Stimulated activated naive CD8-positive, alpha-beta T cell treated with anti-CD3 and anti-CD28 coated beads, Interleukin-15, Interleukin-2, amounts not matched to agents 100 ng/mL and 50 ng/mL, for 24 hours (primary cell): ENCODE measurements at regions not wholly inside any gene's neighbourhood (a gene's known extent, or its start where the extent isn't known, plus 50 kb on each side); places are given as distances from the start of the nearest gene placed in this dataset.

ENCODE experiments used
- H3K27ac Mint-ChIP-seq: one replicate; pipeline ENCODE4 v1.8.0; 2021; ENCODE audit warnings: mild to moderate bottlenecking, mixed read lengths
- H3K27me3 Mint-ChIP-seq: one replicate; pipeline ENCODE4 v1.8.0; 2021; ENCODE audit warnings: mixed read lengths
- H3K36me3 Mint-ChIP-seq: one replicate; pipeline ENCODE4 v1.8.0; 2021; ENCODE audit warnings: low read depth, mixed read lengths
- H3K4me1 Mint-ChIP-seq: one replicate; pipeline ENCODE4 v1.8.0; 2021; ENCODE audit warnings: low read depth, mixed read lengths
- H3K4me3 Mint-ChIP-seq: one replicate; pipeline ENCODE4 v1.8.0; 2021; ENCODE audit warnings: mild to moderate bottlenecking, mixed read lengths
- H3K9me3 Mint-ChIP-seq: one replicate; pipeline ENCODE4 v1.8.0; 2021; ENCODE audit warnings: mixed read lengths

GRCh38 chr5:61748651-61749050, 416.6 kb downstream of the ZSWIM6 start:
- Mint-ChIP-seq H3K27ac (no peak overlapping the region), H3K36me3 (no peaks in the 10 kb centered on the region), H3K9me3 (peaks cover 9% of the 10 kb centered on the region), H3K4me1 (no peaks in the 10 kb centered on the region), H3K27me3 (no peaks in the 10 kb centered on the region), H3K4me3 (no peak overlapping the region)

DNA sequence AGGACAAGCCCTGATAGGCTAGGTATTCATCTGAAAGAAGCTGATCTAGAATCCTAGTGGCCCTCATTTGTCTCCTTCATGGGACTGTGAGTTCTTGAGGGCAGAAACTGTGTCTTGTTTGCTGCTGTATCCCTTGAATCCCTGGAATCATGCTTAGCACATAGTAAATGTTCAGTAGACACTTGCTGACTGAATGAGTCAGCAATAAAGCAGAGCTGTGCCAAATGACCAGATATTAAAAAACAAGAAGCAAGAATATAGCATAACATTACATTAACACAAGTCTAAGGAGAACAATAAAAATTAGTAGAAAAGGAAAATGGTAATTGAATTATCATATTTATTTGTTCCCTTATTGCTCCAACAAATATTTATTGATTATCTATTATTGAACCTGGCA, 420.5 kb downstream of the ZSWIM6 start:
- no peak overlapping the region for H3K27ac Mint-ChIP-seq
- H3K27me3 Mint-ChIP-seq, result no peaks in the 10 kb centered on the region
- H3K36me3 Mint-ChIP-seq, result no peaks in the 10 kb centered on the region
- no peak overlapping the region for H3K4me3 Mint-ChIP-seq
- H3K9me3 Mint-ChIP-seq, result peaks cover 3% of the 10 kb centered on the region
- no peaks in the 10 kb centered on the region for H3K4me1 Mint-ChIP-seq

- Mint-ChIP-seq H3K27ac (no peak overlapping the region), H3K9me3 (no peaks in the 10 kb centered on the region), H3K27me3 (no peaks in the 10 kb centered on the region), H3K4me3 (no peak overlapping the region), H3K4me1 (no peaks in the 10 kb centered on the region), H3K36me3 (no peaks in the 10 kb centered on the region)
Observed at GRCh38 chr5:61754792-61755191, 422.7 kb downstream of the ZSWIM6 start.

GRCh38 chr5:61755726-61756222, 423.7 kb downstream of the ZSWIM6 start:
- Mint-ChIP-seq H3K4me3 (no peak overlapping the region), H3K9me3 (no peaks in the 10 kb centered on the region), H3K27ac (no peak overlapping the region), H3K27me3 (no peaks in the 10 kb centered on the region), H3K36me3 (no peaks in the 10 kb centered on the region), H3K4me1 (no peaks in the 10 kb centered on the region)

GRCh38 chr5:61758711-61759110, 426.7 kb downstream of the ZSWIM6 start:
- H3K4me3 Mint-ChIP-seq, result no peak overlapping the region
- no peak overlapping the region for H3K27ac Mint-ChIP-seq
- no peaks in the 10 kb centered on the region for H3K36me3 Mint-ChIP-seq
- no peaks in the 10 kb centered on the region for H3K27me3 Mint-ChIP-seq
- peaks cover 10% of the 10 kb centered on the region for H3K9me3 Mint-ChIP-seq
- H3K4me1 Mint-ChIP-seq, result no peaks in the 10 kb centered on the region

DNA sequence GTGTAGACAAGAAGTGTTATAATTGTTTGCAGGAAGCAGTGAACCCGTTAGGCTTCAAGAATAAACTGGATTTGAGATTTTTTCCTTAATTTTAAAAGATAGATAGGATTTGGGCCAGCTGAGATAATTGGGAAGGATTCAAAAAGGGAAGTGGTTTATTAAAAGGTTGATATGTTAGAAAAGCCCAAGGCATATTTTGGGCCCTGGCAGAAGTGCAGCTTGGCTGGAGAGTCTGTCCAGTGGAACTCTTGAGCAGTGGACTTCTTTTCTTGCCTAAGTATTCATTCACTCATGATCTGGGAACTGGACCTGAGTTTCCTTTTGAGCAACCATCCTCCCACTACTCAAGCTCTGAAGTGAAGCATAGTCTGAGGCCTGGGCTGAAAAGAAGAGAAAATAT, 433.4 kb downstream of the ZSWIM6 start:
- no peak overlapping the region for H3K4me3 Mint-ChIP-seq
- no peaks in the 10 kb centered on the region for H3K36me3 Mint-ChIP-seq
- peaks cover 10% of the 10 kb centered on the region for H3K9me3 Mint-ChIP-seq
- no peaks in the 10 kb centered on the region for H3K4me1 Mint-ChIP-seq
- no peak overlapping the region for H3K27ac Mint-ChIP-seq
- H3K27me3 Mint-ChIP-seq, result peaks cover 16% of the 10 kb centered on the region

- Mint-ChIP-seq H3K4me3 (no peak overlapping the region), H3K36me3 (no peaks in the 10 kb centered on the region), H3K27ac (no peak overlapping the region), H3K27me3 (peaks cover 16% of the 10 kb centered on the region), H3K9me3 (peaks cover 10% of the 10 kb centered on the region), H3K4me1 (no peaks in the 10 kb centered on the region)
Observed at GRCh38 chr5:61766141-61766540, 434.1 kb downstream of the ZSWIM6 start.

- no peaks in the 10 kb centered on the region for H3K36me3 Mint-ChIP-seq
- H3K27me3 Mint-ChIP-seq, result peaks cover 23% of the 10 kb centered on the region
- no peak overlapping the region for H3K4me3 Mint-ChIP-seq
- no peaks in the 10 kb centered on the region for H3K9me3 Mint-ChIP-seq
- H3K4me1 Mint-ChIP-seq, result no peaks in the 10 kb centered on the region
- H3K27ac Mint-ChIP-seq, result no peak overlapping the region
Observed at GRCh38 chr5:61767231-61768080, 435.4 kb downstream of the ZSWIM6 start.

DNA sequence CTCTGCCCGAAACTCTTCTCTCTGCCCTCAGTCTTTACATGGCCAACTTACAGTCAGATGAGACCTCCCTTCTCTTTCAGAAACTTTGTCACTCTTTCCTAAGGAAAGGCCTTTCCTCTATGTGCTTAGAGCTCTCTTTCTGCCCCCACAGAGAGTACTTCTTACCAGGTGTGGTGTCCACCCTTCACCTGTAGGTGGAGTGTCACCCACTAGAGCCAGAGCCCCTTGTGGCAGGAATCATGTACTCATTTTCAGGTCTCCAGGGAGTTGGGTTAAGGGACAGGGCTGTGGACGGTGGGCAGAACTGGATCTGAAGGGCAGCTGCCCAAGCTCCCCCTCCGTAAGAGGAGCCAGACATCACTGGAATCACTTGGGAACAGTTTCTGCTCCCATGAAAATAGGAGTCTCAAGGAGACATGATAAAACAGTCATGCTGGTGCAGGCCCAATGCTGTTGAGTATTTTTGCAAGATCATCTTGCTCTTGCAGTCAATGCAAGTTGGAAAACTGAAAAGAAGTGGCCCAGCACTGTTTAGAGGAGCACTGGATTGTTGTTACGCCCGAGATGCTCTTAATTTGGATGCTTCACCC, 436.7 kb downstream of the ZSWIM6 start:
- no peaks in the 10 kb centered on the region for H3K4me1 Mint-ChIP-seq
- H3K36me3 Mint-ChIP-seq, result no peaks in the 10 kb centered on the region
- no peaks in the 10 kb centered on the region for H3K9me3 Mint-ChIP-seq
- no peak overlapping the region for H3K27ac Mint-ChIP-seq
- H3K27me3 Mint-ChIP-seq, result peaks cover 23% of the 10 kb centered on the region
- H3K4me3 Mint-ChIP-seq, result no peak overlapping the region

DNA sequence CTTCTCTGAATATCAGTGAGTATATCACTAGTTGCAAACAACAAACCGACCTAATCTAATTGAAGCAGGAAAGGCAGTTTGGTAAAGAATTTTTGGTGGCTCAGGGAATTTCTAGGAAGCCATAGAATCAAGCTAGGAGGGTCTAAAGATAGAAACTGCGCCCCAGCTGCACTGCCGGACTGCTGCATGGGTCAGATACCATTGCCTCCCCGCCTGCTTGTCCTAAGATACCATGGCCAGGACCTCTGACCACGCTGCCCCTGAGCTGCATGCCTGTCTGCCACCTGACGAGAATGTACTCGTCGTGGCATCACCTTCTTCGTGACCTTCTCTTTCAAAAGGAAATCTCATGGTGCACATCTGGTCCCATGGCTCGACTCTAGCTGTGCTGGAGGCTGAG, 439.0 kb downstream of the ZSWIM6 start:
- Mint-ChIP-seq H3K4me3 (no peak overlapping the region), H3K36me3 (no peaks in the 10 kb centered on the region), H3K9me3 (no peaks in the 10 kb centered on the region), H3K27ac (no peak overlapping the region), H3K27me3 (peaks cover 23% of the 10 kb centered on the region), H3K4me1 (no peaks in the 10 kb centered on the region)

DNA sequence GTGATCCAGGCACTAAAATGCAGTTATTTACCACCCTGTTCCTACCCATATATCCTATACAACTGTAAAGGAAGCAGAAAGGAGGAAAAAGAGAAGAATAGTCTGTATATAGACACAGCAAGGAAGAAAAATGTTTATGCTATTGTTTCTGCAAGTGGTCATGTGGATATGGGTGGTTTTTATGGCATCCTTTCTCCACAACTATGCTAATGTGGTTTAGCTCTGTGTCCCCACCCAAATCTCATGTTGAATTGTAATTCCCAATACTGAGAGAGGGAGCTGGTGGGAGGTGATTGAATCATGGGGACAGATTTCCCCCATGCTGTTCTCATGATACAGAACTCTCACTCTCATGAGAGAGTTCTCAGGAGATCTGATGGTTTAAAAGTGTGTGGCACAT, 439.8 kb downstream of the ZSWIM6 start:
- Mint-ChIP-seq H3K9me3 (no peaks in the 10 kb centered on the region), H3K4me1 (no peaks in the 10 kb centered on the region), H3K27ac (no peak overlapping the region), H3K36me3 (no peaks in the 10 kb centered on the region), H3K4me3 (no peak overlapping the region), H3K27me3 (peaks cover 20% of the 10 kb centered on the region)

DNA sequence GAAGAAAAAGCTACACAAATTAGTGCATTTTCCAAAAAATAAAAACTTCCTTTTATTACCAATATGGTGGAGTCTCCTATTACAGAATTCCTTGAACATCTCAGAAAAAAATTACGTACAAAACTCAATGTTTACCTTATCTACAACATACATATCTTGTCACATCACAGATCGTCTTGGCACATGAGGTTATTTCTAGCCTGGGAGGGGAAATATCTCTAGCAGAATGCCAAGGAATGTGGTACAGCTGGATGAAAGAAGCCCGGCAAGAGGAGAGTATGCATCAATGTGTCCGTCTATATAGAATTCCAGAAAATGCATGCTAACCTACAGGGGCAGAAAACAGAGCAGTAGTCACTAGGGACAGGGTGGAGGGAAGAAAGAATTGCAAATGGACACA, 443.8 kb downstream of the ZSWIM6 start:
- no peaks in the 10 kb centered on the region for H3K4me1 Mint-ChIP-seq
- no peaks in the 10 kb centered on the region for H3K9me3 Mint-ChIP-seq
- no peaks in the 10 kb centered on the region for H3K36me3 Mint-ChIP-seq
- no peak overlapping the region for H3K4me3 Mint-ChIP-seq
- H3K27me3 Mint-ChIP-seq, result peaks cover 23% of the 10 kb centered on the region
- H3K27ac Mint-ChIP-seq, result no peak overlapping the region

DNA sequence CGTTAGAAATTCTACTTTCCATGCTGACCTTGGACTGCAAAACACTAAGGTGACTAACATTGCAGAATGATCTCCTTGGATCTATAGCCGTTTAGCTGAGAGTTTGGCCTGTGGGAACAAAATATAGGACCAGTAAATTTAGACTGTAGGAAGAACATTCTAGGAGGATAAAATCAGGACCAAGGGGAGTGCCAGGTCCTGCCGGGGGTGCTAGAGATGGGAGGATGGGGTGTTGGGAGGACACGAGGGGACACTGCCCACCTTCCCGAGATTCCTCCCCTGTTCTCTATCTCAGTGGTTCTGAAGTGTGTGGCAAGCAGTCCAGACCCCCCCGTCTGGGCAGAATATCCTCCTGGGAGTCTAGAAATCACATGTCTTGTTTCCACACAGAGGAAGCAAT, 445.2 kb downstream of the ZSWIM6 start:
- Mint-ChIP-seq H3K27ac (no peak overlapping the region), H3K36me3 (no peaks in the 10 kb centered on the region), H3K4me1 (no peaks in the 10 kb centered on the region), H3K27me3 (peaks cover 16% of the 10 kb centered on the region), H3K9me3 (no peaks in the 10 kb centered on the region), H3K4me3 (no peak overlapping the region)

DNA sequence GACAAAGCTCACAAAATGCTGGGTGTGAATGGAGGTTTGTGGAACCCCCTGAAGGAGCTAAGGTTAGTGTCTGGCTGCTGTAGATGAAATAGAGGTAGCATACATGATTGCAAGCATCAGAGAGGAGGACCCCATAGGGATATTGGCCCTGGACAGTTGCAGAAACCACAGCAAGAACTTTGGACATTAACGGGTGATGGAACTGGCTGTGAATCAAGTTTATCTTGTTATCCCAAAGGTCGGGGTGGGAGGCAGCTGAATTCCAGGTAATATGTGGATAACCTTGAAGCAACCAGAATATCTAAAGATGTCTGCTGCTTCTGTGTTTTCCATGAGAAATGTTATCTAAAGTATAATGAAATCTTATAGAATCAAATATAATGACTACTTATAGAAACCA, 447.7 kb downstream of the ZSWIM6 start:
- Mint-ChIP-seq H3K27me3 (peaks cover 16% of the 10 kb centered on the region), H3K4me3 (no peak overlapping the region), H3K27ac (no peak overlapping the region), H3K4me1 (no peaks in the 10 kb centered on the region), H3K9me3 (no peaks in the 10 kb centered on the region), H3K36me3 (no peaks in the 10 kb centered on the region)

DNA sequence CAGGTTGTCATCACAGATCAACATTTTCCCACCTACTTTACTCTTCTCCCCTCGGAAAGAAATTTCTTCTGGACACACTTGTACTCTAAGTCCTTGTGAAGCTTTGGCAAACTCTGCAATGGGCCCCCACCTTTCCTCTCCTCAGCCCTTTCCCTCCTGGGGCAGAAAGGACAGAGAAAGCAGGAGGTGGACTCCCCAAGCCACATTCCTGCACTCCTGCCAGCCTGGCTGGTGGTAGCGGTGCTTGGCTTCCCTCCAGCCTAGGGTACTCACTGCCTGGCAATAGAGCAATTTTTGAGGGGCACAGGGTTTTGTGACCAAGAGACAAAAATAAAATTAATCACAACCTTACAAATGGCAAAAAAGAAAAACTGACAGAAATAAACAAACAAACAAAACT, 451.4 kb downstream of the ZSWIM6 start:
- Mint-ChIP-seq H3K4me3 (no peak overlapping the region), H3K4me1 (no peaks in the 10 kb centered on the region), H3K27ac (no peak overlapping the region), H3K36me3 (no peaks in the 10 kb centered on the region), H3K9me3 (peaks cover 3% of the 10 kb centered on the region), H3K27me3 (peaks cover 11% of the 10 kb centered on the region)

GRCh38 chr5:61784341-61784740, 452.3 kb downstream of the ZSWIM6 start:
- Mint-ChIP-seq H3K4me3 (no peak overlapping the region), H3K27me3 (peaks cover 4% of the 10 kb centered on the region), H3K36me3 (no peaks in the 10 kb centered on the region), H3K27ac (no peak overlapping the region), H3K9me3 (peaks cover 3% of the 10 kb centered on the region), H3K4me1 (no peaks in the 10 kb centered on the region)
